HG02840 (cell line): ENCODE measurements at regions not wholly inside any gene's neighbourhood (a gene's known extent, or its start where the extent isn't known, plus 50 kb on each side); places are given as distances from the start of the nearest gene placed in this dataset.

Source experiments
- ATAC-seq: cut with Tn5 transposase; IDR thresholded peaks from one replicate; pipeline ENCODE4 v1.9.1; 2021; ENCODE audit warnings: mild to moderate bottlenecking, moderate library complexity, moderate number of reproducible peaks; ENCODE audit not compliant: unreplicated experiment, low FRiP score

- ATAC-seq = no peak
These were observed 65.2 kb upstream of the PIM1 start for GRCh38 chr6:37104824-37105147.

GRCh38 chr6:37105148-37106050 lies 64.6 kb upstream of the PIM1 start:
- ATAC-seq = no peak

GRCh38 chr6:37106051-37106363 lies 63.9 kb upstream of the PIM1 start:
- no peak for ATAC-seq

GRCh38 chr6:37106554-37106953 lies 63.4 kb upstream of the PIM1 start:
- no peak for ATAC-seq

DNA sequence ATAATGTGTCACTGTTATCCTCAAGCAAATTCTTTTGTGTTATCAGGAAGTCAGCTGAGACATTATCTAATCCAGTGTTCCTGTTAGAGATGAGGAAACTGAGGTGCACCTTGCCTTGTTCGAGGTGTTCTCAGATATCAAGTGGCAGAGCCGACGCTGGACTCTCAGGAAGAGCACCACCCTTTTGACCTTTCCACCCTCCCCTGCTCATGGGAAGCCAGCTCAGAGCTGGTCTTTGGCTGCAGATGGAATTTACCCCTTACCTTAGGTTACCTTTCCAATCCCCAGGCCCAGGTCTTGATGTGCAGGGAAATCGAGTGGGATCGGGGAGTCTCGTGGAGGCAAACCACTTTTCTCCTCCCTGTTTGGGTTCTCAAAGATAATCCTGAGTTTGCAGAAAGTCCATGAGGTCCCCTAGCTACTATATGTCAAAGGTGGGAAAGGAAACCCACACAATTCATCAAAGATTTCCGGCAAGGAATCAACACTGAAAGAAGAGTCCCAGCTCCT lies 62.9 kb upstream of the PIM1 start:
- ATAC-seq = no peak

DNA sequence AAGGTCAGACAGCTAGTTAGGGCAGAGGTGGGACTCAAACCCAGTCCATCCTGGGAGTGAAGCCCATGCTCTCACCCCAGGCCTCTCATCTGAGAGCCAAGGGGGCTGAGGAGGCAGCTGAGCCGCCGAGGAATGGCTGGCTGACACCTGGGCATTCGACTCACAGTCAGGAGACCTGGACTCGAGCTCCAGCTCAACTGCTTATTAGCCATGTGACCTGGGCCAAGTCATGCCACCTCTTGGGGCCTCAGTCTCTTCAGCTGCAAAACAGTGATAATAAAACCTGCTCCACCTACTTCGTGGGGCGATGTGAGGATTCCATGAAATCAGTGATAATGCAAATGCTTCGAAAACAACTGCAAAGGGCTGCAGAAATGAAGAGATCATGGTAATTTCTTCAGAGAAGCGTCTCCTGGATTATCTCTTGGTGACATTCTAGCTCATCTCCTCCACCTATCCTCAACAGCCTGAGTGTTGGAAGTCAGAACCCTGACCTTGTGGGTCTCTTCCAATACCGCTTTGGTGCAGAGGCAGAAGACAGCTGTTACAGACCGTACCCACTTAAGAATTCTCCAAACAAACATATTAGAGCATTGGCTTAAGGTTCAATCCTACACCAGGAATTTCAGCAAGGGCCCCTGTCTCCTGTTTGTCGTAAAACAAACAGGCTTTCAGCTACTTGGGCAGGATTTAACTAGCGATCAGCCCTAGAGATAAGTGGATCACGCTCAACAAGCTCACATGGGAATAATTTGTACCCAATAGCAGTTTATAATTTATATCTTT lies 60.0 kb upstream of the PIM1 start:
- no peak for ATAC-seq

DNA sequence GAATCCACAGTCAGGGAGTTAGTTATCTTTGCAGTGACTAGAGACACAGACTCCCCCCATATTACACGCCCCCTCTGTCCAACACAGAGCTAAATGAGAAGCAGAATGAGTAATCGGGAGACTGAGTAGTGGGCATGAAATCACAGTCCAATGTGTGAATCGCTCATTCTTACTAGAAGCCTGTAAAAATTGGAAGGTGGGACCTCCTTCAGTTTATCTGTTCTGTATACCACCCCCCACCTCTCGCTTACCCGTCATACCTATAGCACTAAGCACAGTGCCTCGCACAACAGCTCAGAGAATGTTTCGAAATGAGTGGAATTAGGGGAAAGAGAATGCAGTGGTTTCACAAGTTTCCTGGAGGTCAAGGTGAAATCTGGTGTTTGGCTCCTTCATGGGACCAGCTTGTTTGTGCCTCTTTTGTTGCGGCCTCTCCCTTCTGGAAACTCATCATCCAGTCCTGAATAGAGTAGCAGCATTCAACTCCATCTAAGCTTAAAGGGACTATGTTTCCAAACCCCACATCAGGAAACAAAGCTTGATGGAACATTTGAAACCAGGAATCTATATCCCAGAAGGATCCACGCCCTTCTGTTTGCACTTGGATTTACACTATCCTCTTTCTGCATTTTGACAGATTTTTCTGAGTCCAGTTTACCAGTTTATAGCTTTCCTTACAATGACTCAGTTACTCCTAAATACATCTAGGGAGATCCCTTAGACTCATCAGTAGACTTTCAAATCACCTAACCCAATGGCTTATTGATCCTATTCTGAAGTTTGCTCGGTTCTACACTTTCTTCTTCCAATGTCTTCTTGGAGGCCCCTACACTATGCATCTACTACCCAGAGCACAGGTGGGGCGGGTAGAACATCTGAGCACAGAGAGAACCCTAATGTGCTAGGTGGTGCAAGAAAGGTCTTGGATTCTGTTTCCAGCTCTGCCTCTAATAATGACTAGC lies 59.2 kb upstream of the PIM1 start:
- no peak for ATAC-seq

GRCh38 chr6:37113976-37114375 lies 56.0 kb upstream of the PIM1 start:
- no peak for ATAC-seq

GRCh38 chr6:37114612-37115011 lies 55.3 kb upstream of the PIM1 start:
- ATAC-seq = no peak

DNA sequence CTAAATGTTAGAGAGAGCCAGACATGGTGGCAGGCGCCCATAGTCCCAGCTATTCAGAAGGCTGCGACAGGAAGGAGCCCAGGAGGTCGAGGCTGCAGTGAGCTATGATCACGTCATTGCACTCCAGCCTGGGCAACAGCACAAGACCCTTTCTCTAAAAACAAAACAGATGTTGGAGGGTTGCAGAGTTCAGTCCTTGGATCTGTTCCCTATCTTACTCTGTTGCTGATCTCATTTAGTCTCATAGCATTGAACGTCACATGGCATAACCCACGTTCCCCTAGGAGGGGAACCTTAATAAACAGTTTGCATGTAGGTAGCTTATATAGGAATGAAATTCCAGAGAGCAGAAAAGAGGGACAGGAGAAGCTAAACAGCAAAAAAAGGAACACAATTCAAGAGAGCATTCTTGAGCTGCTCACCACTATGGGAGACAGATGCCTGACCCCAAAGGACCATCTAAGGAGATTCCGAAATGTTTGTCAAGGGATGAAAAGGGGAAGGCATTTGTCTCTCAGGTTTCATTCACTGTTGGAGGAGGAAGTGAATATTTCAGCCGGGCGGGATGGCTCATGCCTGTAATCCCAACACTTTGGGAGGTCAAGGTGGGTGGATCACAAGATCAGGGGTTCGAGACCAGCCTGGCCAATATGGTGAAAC lies 54.6 kb upstream of the PIM1 start:
- no peak for ATAC-seq

GRCh38 chr6:37116326-37116725 lies 53.6 kb upstream of the PIM1 start:
- no peak for ATAC-seq

DNA sequence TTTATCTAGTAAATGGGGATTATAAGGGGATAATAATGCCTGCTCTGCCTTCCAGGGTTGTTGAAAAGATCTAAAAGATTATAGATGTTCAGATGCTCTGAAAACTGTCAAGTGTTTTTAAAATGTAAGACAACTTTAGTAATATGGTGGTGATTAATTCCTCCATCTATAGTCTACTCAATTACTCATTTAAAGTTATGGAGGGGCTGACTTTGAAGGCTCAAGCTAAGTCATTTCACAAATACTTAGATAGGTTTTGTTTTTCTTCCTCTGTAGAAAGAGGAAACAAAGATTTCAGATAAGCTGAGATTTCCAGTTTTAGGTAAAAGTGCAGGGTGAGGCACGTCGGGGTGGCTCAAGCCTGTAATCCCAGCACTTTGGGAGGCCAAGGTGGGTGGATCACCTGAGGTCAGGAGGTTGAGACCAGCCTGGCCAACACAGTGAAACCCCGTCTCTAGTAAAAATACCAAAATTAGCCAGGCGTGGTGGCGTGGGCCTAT lies 50.5 kb upstream of the PIM1 start:
- no peak for ATAC-seq
